T follicular helper cell (primary cell): ENCODE measurements at regions not wholly inside any gene's neighbourhood (a gene's known extent, or its start where the extent isn't known, plus 50 kb on each side); places are given as distances from the start of the nearest gene placed in this dataset.

Experiments used
- DNase-seq: peaks from one replicate; pipeline ENCODE4 v3.0.0-alpha.2; 2020; ENCODE audit warnings: low read depth

DNA sequence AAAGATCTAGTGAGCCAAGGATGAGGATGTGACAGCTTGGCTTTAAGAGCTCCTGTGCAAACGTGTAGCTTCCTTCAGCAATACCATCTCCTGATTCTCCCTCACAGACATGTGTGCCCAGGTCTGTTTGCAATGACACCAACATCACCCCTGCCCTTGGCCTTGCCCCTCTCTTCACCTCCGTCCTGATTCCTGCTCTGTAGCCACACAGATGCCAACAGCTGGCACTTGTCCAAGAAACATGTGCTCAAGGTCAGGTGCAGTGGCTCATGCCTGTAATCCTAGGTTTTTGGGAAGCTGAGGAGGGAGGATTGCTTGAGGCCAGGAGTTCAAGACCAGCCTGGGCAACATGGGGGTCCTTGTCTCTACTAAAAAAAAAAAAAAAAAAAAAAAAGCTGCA, 103.8 kb upstream of the CRHR1 start:
- no peak for DNase-seq

DNA sequence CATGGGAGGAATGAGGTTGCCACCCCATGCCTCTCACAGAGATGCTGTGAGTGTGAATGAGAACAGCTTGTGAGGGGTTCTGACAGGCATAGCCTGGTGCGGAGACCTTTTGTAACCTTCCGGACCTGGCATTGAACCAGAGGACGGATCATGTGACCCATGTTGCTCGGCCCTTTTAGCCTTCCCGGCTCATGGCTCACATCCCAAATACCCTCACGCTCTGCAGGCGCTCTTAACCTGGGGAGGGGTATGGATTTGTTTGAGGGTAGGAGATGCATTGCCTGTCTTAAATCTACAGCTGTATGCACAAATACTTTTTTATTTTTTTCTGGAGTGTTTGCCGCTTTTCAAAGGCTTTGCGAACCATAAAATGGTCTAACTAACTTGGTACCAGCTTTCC, 102.4 kb upstream of the CRHR1 start:
- DNase-seq: no peak

DNA sequence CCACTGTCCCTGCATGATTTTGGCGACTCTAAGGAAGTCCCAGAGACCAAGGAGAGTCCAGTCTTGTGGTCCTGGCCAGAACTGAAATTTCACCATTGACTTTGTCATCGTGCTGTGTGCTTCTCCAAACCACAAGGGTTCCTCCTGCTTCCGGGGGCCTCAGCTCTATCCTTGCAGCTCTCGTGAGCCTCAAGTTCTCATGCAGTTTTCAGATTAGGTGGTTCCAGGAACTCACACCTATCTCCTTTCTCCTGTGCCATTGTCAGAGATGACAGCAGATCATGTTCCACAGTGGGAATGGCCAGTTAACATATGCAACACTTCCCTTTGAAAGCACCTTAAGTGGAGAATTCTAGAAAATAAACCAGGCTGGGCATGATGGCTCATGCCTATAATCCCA, 97.9 kb upstream of the CRHR1 start:
- DNase-seq: no peak

DNA sequence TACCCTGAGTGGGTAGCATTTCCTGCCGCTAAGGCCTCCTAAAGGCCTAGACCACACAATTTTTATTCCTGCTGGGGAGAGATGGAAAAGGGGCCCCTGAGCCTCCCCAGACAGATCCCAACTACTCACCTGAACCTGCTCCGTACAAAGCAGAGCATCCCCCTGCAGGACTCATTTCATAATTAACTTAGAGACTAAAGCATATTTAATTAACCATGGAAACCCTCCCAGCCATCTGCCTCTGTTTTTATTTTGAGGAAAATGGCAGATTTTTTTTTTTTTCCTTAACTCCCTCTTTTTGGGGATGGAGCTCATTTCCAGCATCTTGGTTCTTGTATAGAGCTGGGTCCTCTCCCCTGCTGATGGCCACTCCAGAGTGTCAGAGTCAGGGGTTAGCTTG, 96.5 kb upstream of the CRHR1 start:
- DNase-seq: no peak

GRCh38 chr17:45688353-45688752, 95.8 kb upstream of the CRHR1 start:
- no peak for DNase-seq

DNA sequence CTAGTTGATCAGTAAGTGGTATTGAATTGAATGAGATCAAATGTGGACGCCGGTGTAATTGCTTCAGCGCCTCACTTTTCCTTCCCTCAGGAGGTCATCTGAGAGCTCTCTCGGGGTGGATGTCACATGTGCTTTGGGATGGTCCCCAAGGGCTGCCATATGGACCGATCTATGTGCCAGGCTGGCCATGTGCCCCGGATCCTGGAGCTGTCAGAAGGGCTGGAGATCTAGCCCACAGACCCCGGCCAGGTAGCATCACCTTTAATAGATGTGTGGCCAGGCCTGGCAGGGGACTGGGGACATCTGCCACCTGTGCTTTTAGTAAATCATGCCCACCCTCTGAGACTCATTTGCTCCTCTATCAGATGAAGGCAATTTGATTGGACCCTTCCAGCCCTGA, 95.3 kb upstream of the CRHR1 start:
- no peak for DNase-seq

GRCh38 chr17:45689451-45689850, 94.7 kb upstream of the CRHR1 start:
- no peak for DNase-seq

DNA sequence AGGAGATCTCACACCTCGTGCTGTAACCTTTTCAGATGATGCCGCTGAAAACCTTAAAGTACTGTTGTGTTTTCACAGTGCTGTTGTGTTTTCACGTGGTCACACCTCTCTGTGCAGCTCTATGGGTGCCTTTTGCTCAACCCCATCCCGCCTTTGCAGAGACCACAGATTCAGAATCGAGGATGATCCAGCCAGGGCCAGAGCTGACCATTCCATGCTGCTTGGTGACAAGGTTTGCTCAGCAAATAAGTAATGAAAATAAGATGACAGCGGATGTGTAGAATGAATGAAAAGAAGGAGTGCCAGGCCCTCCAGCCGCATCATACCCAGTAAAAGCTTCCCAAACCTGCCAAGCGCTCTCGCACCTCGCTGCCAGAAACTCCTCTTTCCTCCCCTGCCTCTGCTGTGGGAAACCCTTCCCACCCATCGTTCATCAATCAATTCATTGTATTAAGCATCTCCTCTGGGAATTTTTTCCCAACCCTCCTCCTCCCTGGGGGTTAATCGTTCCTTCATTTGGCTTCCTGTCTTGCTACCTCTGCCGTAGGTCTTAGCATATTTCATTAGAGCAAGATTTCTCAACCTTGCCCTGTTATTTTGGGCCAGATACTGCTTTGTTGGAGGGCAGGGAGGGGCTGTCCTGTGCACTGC, 93.4 kb upstream of the CRHR1 start:
- no peak for DNase-seq

GRCh38 chr17:45692661-45693060, 91.5 kb upstream of the CRHR1 start:
- no peak for DNase-seq

- DNase-seq: no peak
Measured at GRCh38 chr17:45693792-45694191, 90.3 kb upstream of the CRHR1 start.

GRCh38 chr17:45696442-45696841, 87.7 kb upstream of the CRHR1 start:
- DNase-seq: no peak

GRCh38 chr17:45697076-45697475, 87.0 kb upstream of the CRHR1 start:
- no peak for DNase-seq

GRCh38 chr17:45700171-45701090, 83.7 kb upstream of the CRHR1 start:
- DNase-seq: no peak

- no peak for DNase-seq
Measured at GRCh38 chr17:45702666-45703266, 81.4 kb upstream of the CRHR1 start.

DNA sequence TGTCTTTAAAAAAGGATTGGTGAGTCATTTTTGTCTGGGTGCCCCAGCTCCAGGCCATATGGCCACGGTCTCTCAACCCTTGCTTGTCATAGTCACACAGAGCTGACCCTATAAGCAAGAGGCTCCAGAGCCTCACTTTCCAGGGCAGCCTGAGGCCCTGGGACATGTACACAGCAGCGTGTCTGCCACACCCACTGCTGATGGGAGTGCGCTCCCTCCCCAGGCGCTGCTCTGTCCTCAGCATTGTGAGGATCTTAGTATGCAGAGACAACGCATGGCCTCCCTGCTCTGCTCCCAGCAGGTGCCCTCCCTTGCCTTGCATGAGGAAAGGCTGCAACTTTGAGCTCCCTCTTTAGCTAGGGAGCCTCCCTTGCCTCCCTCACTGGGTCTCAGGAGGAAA, 80.8 kb upstream of the CRHR1 start:
- no peak for DNase-seq

DNA sequence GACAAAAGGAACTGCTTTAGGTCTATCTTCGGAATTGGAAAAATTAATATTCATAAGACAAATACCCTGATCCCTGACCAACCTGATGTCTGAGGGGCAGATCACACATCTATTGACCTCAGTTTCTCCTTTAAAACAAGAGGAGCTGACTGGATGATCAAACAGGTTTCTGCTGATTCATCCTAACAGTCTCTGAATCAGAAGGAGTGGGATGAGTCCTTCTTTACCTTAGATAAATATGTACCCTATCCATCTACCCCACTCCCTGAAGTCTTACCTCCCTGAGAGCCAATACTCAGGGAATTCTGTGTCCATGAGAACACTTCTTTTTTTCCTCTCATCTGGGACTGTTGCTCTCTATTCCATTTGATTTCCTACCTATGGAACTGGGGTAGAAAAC, 80.3 kb upstream of the CRHR1 start:
- DNase-seq: no peak

DNA sequence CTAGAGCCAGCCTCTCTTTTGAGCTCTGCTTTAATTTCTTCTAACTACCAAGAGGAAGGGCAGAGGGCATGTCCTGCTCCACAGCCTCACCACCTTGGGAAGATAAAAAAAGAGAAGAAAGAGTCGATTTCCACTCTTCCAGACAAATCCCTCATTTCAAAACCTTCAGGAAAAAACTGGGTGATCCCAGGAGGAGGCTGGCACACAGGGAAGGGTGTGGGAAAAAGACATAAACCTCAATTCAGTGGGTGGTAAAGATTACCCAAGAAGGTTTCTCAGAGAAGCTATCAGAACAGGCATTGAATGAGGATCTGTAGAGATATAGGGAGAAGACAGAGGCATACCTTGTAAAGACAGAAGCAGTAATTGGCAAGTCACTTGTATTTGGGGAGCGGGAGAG, 79.9 kb upstream of the CRHR1 start:
- no peak for DNase-seq

- no peak for DNase-seq
Measured at GRCh38 chr17:45705123-45706009, 78.8 kb upstream of the CRHR1 start.

- no peak for DNase-seq
Measured at GRCh38 chr17:45706033-45706432, 78.1 kb upstream of the CRHR1 start.

- DNase-seq: no peak
Measured at GRCh38 chr17:45708707-45709290, 75.3 kb upstream of the CRHR1 start.

GRCh38 chr17:45709728-45710288, 74.3 kb upstream of the CRHR1 start:
- no peak for DNase-seq
